Osteoblast (primary cell): ENCODE measurements at regions not wholly inside any gene's neighbourhood (a gene's known extent, or its start where the extent isn't known, plus 50 kb on each side); places are given as distances from the start of the nearest gene placed in this dataset.
A peak's percentile ranks its signal among the peaks of the same experiment; 100 is the strongest.

Experiments
- DNase-seq: peaks from one replicate; pipeline ENCODE4 v3.0.0; 2011; ENCODE audit warnings: low spot score, mixed read lengths; ENCODE audit not compliant: insufficient read length; ENCODE audit errors: missing footprints
- H2AFZ ChIP-seq: 2 replicates; pipeline ENCODE4 v1.6.0; 2011; ENCODE audit warnings: mild to moderate bottlenecking, low read length
- H3K27ac ChIP-seq: 2 replicates; pipeline ENCODE4 v1.5.1; 2011; ENCODE audit warnings: mild to moderate bottlenecking, low read depth, low read length, moderate library complexity
- H3K27me3 ChIP-seq: 2 replicates; pipeline ENCODE4 v1.6.0; 2012; ENCODE audit warnings: mild to moderate bottlenecking, control low read depth, inconsistent platforms, low read length, moderate library complexity; ENCODE audit not compliant: insufficient read depth
- H3K36me3 ChIP-seq: 2 replicates; pipeline ENCODE4 v1.5.1; 2011; ENCODE audit warnings: mild to moderate bottlenecking, low read length, control low read depth, moderate library complexity; ENCODE audit not compliant: insufficient read depth
- H3K4me1 ChIP-seq: 2 replicates; pipeline ENCODE4 v1.5.1; 2011; ENCODE audit warnings: mild to moderate bottlenecking, low read length, control low read depth, moderate library complexity; ENCODE audit not compliant: insufficient read depth
- H3K4me2 ChIP-seq: 2 replicates; pipeline ENCODE4 v1.6.0; 2011; ENCODE audit warnings: mild to moderate bottlenecking, low read length; ENCODE audit not compliant: insufficient read depth
- H3K4me3 ChIP-seq: fragments of 200-600 bp; sonication (generic); 3 replicates; pipeline ENCODE4 v1.5.1; 2012; ENCODE audit warnings: mild to moderate bottlenecking, low read length, inconsistent platforms; ENCODE audit not compliant: insufficient read depth
- H3K79me2 ChIP-seq: 2 replicates; pipeline ENCODE4 v1.6.0; 2012; ENCODE audit warnings: mild to moderate bottlenecking, low read length, control low read depth, inconsistent platforms; ENCODE audit not compliant: insufficient read depth
- H3K9me3 ChIP-seq: 2 replicates; pipeline ENCODE4 v1.5.1; 2011; ENCODE audit warnings: low read depth, low read length, control low read depth
- H4K20me1 ChIP-seq: 2 replicates; pipeline ENCODE4 v1.6.0; 2012; ENCODE audit warnings: mild to moderate bottlenecking, low read length, control low read depth; ENCODE audit not compliant: insufficient read depth
- TF ChIP-seq, protein P1 (sequence below): IDR thresholded peaks from 2 replicates; pipeline ENCODE4 v1.5.1; 2011; ENCODE audit warnings: mild to moderate bottlenecking, low read depth, low read length, moderate library complexity; ENCODE audit errors: extremely low read depth

DNA sequence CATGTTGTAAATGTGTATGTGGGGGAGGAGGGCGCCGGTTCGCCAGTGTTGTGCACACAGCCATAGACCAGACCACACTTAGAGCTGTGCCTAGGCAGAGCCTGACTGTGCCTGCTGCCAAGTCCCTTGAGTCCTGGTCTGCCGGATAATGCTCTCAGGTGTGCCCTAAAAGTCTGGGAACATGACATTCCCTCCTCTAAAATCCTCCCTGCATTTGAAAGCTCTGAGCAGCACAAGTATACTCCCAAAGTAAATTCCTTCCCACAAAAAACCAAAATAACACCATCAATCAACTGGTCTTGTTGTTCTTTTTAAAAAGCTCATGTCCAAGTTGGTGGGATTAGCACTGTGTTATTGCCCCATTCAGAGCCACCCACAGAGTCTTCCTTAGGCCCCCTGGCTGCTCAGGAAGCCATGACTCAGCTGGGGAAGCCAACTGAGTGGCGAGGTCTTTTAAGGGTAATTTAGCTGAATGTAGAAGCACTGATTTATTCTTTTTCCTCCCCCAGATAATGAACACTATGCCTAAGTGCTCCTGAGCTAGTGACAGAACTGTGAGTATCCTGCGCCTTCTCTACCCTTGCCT is 147.8 kb upstream of the MCTP2 start:
- H3K79me2 ChIP-seq = no peaks in the 10 kb centered on the region
- no peaks in the 10 kb centered on the region for H3K27me3 ChIP-seq
- no peak overlapping the region for H3K27ac ChIP-seq
- TF ChIP-seq, protein P1, sequence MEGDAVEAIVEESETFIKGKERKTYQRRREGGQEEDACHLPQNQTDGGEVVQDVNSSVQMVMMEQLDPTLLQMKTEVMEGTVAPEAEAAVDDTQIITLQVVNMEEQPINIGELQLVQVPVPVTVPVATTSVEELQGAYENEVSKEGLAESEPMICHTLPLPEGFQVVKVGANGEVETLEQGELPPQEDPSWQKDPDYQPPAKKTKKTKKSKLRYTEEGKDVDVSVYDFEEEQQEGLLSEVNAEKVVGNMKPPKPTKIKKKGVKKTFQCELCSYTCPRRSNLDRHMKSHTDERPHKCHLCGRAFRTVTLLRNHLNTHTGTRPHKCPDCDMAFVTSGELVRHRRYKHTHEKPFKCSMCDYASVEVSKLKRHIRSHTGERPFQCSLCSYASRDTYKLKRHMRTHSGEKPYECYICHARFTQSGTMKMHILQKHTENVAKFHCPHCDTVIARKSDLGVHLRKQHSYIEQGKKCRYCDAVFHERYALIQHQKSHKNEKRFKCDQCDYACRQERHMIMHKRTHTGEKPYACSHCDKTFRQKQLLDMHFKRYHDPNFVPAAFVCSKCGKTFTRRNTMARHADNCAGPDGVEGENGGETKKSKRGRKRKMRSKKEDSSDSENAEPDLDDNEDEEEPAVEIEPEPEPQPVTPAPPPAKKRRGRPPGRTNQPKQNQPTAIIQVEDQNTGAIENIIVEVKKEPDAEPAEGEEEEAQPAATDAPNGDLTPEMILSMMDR = no peak
- no peaks in the 10 kb centered on the region for H3K4me1 ChIP-seq
- H2AFZ ChIP-seq = no peak overlapping the region
- H3K9me3 ChIP-seq = no peaks in the 10 kb centered on the region
- no peak overlapping the region for H3K4me2 ChIP-seq
- DNase-seq = no peak
- no peak overlapping the region for H3K4me3 ChIP-seq
- H4K20me1 ChIP-seq = no peaks in the 10 kb centered on the region
- no peaks in the 10 kb centered on the region for H3K36me3 ChIP-seq

DNA sequence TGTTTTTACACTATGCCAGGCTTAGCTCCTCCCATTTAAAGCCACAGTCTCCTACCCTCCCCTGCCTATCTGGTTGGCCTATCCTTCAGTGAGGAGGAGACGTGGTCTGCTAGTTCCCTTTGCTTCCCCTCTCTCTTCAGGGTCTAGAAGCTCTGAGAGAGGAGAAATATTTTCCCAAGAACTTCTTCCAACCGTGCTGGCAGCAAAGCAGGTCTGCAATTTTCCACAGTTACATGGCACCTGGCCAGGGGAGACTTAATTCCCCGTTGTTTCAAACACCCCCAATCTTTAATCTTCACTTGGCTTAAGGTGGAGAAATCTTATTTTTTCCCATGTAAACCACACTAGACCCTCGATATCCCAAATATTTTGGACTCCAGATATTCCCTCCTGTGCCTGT is 149.5 kb upstream of the MCTP2 start:
- Histone ChIP-seq H3K79me2 (no peaks in the 10 kb centered on the region), H4K20me1 (no peaks in the 10 kb centered on the region), H2AFZ (no peak overlapping the region), H3K4me2 (peak overlapping the region; percentile 63), H3K36me3 (no peaks in the 10 kb centered on the region), H3K27ac (no peak overlapping the region), H3K9me3 (no peaks in the 10 kb centered on the region), H3K27me3 (no peaks in the 10 kb centered on the region), H3K4me3 (no peak overlapping the region), H3K4me1 (no peaks in the 10 kb centered on the region)
- DNase-seq = no peak
- TF ChIP-seq, protein P1 = no peak

DNA sequence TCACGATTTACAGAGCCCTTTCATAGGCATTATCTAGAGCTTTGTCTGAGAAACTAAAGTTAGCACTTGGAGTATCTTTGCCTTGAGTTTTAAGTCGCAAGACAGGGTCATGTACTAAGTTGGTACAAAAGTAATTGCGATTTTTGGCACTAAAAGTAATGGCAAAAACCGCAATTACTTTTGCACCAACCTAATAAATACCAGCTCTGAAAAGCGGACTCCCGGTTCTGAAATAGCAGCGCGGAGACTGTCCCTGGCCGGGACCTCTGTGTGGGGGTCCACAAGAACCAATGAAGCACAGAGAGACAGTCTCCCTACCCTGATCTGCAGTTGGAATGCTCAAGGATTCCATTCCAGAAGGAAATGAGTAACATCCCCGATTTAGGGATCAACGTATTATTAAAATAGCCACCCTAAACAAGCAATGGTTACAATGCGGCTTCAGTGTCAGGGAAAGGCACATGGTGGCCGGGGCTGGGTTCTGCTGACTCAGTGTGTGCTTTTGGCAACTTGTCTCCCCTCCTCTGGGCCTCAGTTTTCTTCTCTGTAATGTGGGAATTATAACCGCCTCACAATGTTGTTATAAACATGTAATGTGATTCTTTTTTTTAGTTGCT is 150.3 kb upstream of the MCTP2 start:
- no peak overlapping the region for H3K27ac ChIP-seq
- H3K27me3 ChIP-seq = no peaks in the 10 kb centered on the region
- no peaks in the 10 kb centered on the region for H3K4me1 ChIP-seq
- no peak for DNase-seq
- H3K9me3 ChIP-seq = no peaks in the 10 kb centered on the region
- H3K36me3 ChIP-seq = no peaks in the 10 kb centered on the region
- H3K4me2 ChIP-seq = peak overlapping the region; percentile 63
- no peaks in the 10 kb centered on the region for H4K20me1 ChIP-seq
- peak overlapping the region; percentile 26 for H2AFZ ChIP-seq
- H3K79me2 ChIP-seq = no peaks in the 10 kb centered on the region
- H3K4me3 ChIP-seq = peak overlapping the region; percentile 43
- TF ChIP-seq, protein P1 = no peak

DNA sequence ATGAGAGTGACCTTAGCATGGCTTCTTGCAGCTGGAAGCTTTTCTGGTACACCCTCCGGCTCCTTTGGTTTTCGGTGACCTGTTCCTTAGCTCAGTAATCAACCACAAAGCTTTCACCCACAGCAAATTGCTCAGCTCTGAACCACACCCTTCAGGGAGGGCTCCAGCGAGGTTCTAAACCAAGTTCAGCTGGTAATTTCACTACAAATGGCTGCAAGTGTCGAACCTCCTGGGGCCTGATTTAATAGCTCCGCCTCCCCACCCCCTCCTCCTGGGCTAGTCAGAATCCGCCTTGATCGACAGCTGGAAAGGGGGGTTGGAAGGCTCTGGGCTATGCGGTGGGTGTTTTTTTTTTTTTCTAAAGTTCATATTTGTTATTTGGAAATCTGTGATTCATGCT is 150.9 kb upstream of the MCTP2 start:
- no peaks in the 10 kb centered on the region for H3K9me3 ChIP-seq
- no peak for DNase-seq
- no peaks in the 10 kb centered on the region for H3K4me1 ChIP-seq
- TF ChIP-seq, protein P1 = no peak
- no peaks in the 10 kb centered on the region for H3K79me2 ChIP-seq
- H3K36me3 ChIP-seq = no peaks in the 10 kb centered on the region
- H4K20me1 ChIP-seq = no peaks in the 10 kb centered on the region
- peak overlapping the region; percentile 63 for H3K4me2 ChIP-seq
- no peaks in the 10 kb centered on the region for H3K27me3 ChIP-seq
- H3K4me3 ChIP-seq = peak overlapping the region; percentile 43
- H3K27ac ChIP-seq = no peak overlapping the region
- H2AFZ ChIP-seq = peak overlapping the region; percentile 26
